ENCODE measurements at regions not wholly inside any gene's neighbourhood (a gene's known extent, or its start where the extent isn't known, plus 50 kb on each side); places are given as distances from the start of the nearest gene placed in this dataset.

- TF ChIP-seq CTCF (IDR thresholded peaks at IDR 0.05) (no peak), POLR2AphosphoS5 (IDR thresholded peaks at IDR 0.05) (no peak), POLR2A (IDR thresholded peaks at IDR 0.05) (no peak), EP300 (IDR thresholded peaks at IDR 0.05) (no peak)
These were observed 138.9 kb downstream of the GADD45G start for GRCh38 chr9:89743573-89744254.

Measured in upper lobe of left lung (tissue), 4 donors.